ENCODE measurements at regions not wholly inside any gene's neighbourhood (a gene's known extent, or its start where the extent isn't known, plus 50 kb on each side); places are given as distances from the start of the nearest gene placed in this dataset.

- Histone ChIP-seq H3K4me1 (ENCODE audit: control insufficient read depth in 4 of 4, insufficient read depth in 4 of 4, low read length in 3 of 4) (peaks cover 0 to 16% (median 13%) of the 10 kb centered on the region in 4 donors), H3K9ac (ENCODE audit: low read depth in 1 of 2, low read length in 2 of 2) (no peak overlapping the region), H3K27ac (ENCODE audit: low read depth in 1 of 2, low read length in 2 of 2) (no peak overlapping the region), H3K4me3 (ENCODE audit: low read depth in 1 of 3, low read length in 3 of 3) (no peak overlapping the region), H3K9me3 (ENCODE audit: control insufficient read depth in 4 of 4, low read length in 3 of 4) (no peaks in the 10 kb centered on the region), H3K27me3 (ENCODE audit: control insufficient read depth in 4 of 4, insufficient read depth in 4 of 4, low read length in 3 of 4) (no peaks in the 10 kb centered on the region), H3K36me3 (ENCODE audit: control insufficient read depth in 4 of 4, insufficient read depth in 3 of 4, low read depth in 1 of 4, low read length in 3 of 4) (no peaks in the 10 kb centered on the region)
- TF ChIP-seq RXRA (IDR thresholded peaks at IDR 0.05) (no peak), FOXA1 (IDR thresholded peaks at IDR 0.05) (no peak), JUND (IDR thresholded peaks at IDR 0.05) (no peak), FOXA2 (IDR thresholded peaks at IDR 0.05) (no peak), MAX (IDR thresholded peaks at IDR 0.05) (no peak), NR2F2 (IDR thresholded peaks at IDR 0.05) (no peak), RAD21 (IDR thresholded peaks at IDR 0.05) (no peak), HNF4A (conservative IDR thresholded peaks at IDR 0.05) (no peak), YY1 (IDR thresholded peaks at IDR 0.05) (no peak), REST (IDR thresholded peaks at IDR 0.05) (no peak), ATF3 (IDR thresholded peaks at IDR 0.05) (no peak), ZBTB33 (IDR thresholded peaks at IDR 0.05) (no peak), SP1 (IDR thresholded peaks at IDR 0.05) (no peak), HNF4G (IDR thresholded peaks at IDR 0.05) (no peak), CTCF (IDR thresholded peaks at IDR 0.05; ENCODE audit: low read depth, low read length, missing input control) (no peak), EGR1 (IDR thresholded peaks at IDR 0.05; ENCODE audit: low read depth in 2 of 2) (no peak)
- DNase-seq (ENCODE audit: low spot score) = no peak
- WGBS = 91% methylated on average over 3 of the region's 3 CpGs
Observed at GRCh38 chr2:226117510-226118065, 682.0 kb downstream of the IRS1 start.

- TF ChIP-seq NR2F2 (IDR thresholded peaks at IDR 0.05) (no peak), CTCF (IDR thresholded peaks at IDR 0.05; ENCODE audit: low read depth, low read length, missing input control) (no peak), TAF1 (conservative IDR thresholded peaks at IDR 0.05) (no peak), FOXA2 (IDR thresholded peaks at IDR 0.05) (no peak), YY1 (IDR thresholded peaks at IDR 0.05) (no peak), SP1 (IDR thresholded peaks at IDR 0.05) (no peak), GABPA (IDR thresholded peaks at IDR 0.05 in 1 of 2, conservative IDR thresholded peaks at IDR 0.05 in 1 of 2) (no peak), ATF3 (IDR thresholded peaks at IDR 0.05) (no peak), RXRA (IDR thresholded peaks at IDR 0.05) (no peak), JUND (IDR thresholded peaks at IDR 0.05) (no peak), ZBTB33 (IDR thresholded peaks at IDR 0.05) (no peak)
- WGBS = 90% methylated on average over 3 of the region's 3 CpGs
- Histone ChIP-seq H3K9me3 (ENCODE audit: control insufficient read depth in 4 of 4, low read length in 3 of 4) (no peaks in the 10 kb centered on the region), H3K4me1 (ENCODE audit: control insufficient read depth in 4 of 4, insufficient read depth in 4 of 4, low read length in 3 of 4) (peaks cover 0 to 16% (median 13%) of the 10 kb centered on the region in 4 donors), H3K9ac (ENCODE audit: low read depth in 1 of 2, low read length in 2 of 2) (no peak overlapping the region), H3K27me3 (ENCODE audit: control insufficient read depth in 4 of 4, insufficient read depth in 4 of 4, low read length in 3 of 4) (no peaks in the 10 kb centered on the region), H3K36me3 (ENCODE audit: control insufficient read depth in 4 of 4, insufficient read depth in 3 of 4, low read depth in 1 of 4, low read length in 3 of 4) (no peaks in the 10 kb centered on the region), H3K4me3 (ENCODE audit: low read depth in 1 of 3, low read length in 3 of 3) (no peak overlapping the region), H3K27ac (ENCODE audit: low read depth in 1 of 2, low read length in 2 of 2) (no peak overlapping the region)
- DNase-seq (ENCODE audit: low spot score) = no peak
Observed at GRCh38 chr2:226116346-226116745, 683.3 kb downstream of the IRS1 start.

Measured in liver (tissue), 8 donors.